CD4-positive, alpha-beta T cell treated with Interleukin-4 for 1 hour (primary cell): ENCODE measurements at regions not wholly inside any gene's neighbourhood (a gene's known extent, or its start where the extent isn't known, plus 50 kb on each side); places are given as distances from the start of the nearest gene placed in this dataset.
A peak's percentile ranks its signal among the peaks of the same experiment; 100 is the strongest.
"Not testable (repeated sequence)": the region's sequence is repeated elsewhere in the genome, so short reads cannot be mapped to it uniquely, and the experiment has no call there.

Experiments
- DNase-seq, 2 donors: peaks; one replicate each; pipeline ENCODE4 v3.0.0-alpha.2; 2020 to 2022

GRCh38 chrX:13378562-13379518, 59.0 kb upstream of the ATXN3L start:
- peak; percentile 6 to 28 for DNase-seq

GRCh38 chrX:13377550-13377934, 57.7 kb upstream of the ATXN3L start:
- no peak for DNase-seq

- no peak for DNase-seq
Observed at GRCh38 chrX:13376857-13377549, 57.1 kb upstream of the ATXN3L start.

GRCh38 chrX:13375596-13375995, 55.7 kb upstream of the ATXN3L start:
- not testable (repeated sequence) for DNase-seq

- DNase-seq: no peak
Observed at GRCh38 chrX:13374364-13374763, 54.5 kb upstream of the ATXN3L start.

- DNase-seq: no peak
Observed at GRCh38 chrX:13373431-13374187, 53.8 kb upstream of the ATXN3L start.

GRCh38 chrX:13373027-13373426, 53.2 kb upstream of the ATXN3L start:
- DNase-seq: no peak

GRCh38 chrX:13372203-13372980, 52.5 kb upstream of the ATXN3L start:
- no peak for DNase-seq

GRCh38 chrX:13371186-13371585, 51.3 kb upstream of the ATXN3L start:
- DNase-seq: no peak

GRCh38 chrX:13370713-13371112, 50.9 kb upstream of the ATXN3L start:
- no peak for DNase-seq
